Fibroblast of mammary gland (primary cell): ENCODE measurements at regions not wholly inside any gene's neighbourhood (a gene's known extent, or its start where the extent isn't known, plus 50 kb on each side); places are given as distances from the start of the nearest gene placed in this dataset.

Source experiments
- DNase-seq: peaks from one replicate; pipeline ENCODE4 v3.0.0-alpha.2; 2010; ENCODE audit warnings: low read depth
- H3K4me3 ChIP-seq: 2 replicates; pipeline ENCODE4 v1.5.1; 2011; ENCODE audit warnings: low read depth, mild to moderate bottlenecking, low read length, moderate library complexity; ENCODE audit not compliant: control insufficient read depth
- CTCF ChIP-seq: conservative IDR thresholded peaks from 2 replicates; pipeline ENCODE4 v1.5.1; 2011; ENCODE audit warnings: low read depth, low read length, inconsistent platforms; ENCODE audit not compliant: control insufficient read depth, insufficient read depth

GRCh38 chr12:24307153-24307552 lies 357.7 kb upstream of the SOX5 start:
- no peak for TF ChIP-seq CTCF
- no peak overlapping the region for H3K4me3 ChIP-seq
- DNase-seq, result no peak

DNA sequence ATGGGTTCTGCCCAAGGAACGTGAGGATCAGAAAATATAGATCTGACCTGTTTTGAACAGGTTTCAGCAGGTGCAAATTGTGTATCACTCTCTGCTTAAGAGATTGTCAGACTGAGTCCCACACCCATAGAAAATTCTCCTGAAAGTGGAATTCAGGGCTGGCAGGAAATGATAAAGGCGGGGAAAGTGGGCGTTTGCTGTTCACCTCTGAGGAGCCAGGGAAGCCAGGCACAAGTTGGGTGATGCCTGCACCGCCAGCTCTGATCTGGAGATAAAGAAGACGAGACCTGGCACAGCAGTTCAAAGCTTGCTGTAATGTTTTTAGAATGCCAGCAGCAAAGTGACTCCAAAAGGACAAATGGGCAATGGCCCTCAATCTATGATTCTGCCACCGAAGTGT lies 356.5 kb upstream of the SOX5 start:
- no peak for DNase-seq
- no peak for TF ChIP-seq CTCF
- no peak overlapping the region for H3K4me3 ChIP-seq

DNA sequence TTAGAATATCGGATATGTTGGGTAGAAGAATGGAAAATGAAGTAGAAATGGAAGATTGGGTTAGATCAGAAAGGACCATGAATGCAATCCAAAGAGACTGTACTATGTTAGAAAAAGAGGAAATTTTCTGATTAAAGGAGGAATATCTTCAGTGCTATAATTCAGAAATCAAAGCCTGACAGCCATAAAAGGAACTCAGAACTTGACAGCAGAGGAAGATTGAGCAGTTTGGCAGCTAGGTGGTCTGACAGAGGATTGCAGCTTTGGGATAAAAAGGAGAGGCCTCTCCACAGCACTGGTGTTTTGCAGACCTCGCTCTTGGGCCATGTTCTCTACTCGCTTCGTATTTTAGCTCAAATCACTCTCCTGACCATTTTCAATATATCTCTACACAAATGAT lies 354.8 kb upstream of the SOX5 start:
- no peak for DNase-seq
- no peak for TF ChIP-seq CTCF
- no peak overlapping the region for H3K4me3 ChIP-seq

DNA sequence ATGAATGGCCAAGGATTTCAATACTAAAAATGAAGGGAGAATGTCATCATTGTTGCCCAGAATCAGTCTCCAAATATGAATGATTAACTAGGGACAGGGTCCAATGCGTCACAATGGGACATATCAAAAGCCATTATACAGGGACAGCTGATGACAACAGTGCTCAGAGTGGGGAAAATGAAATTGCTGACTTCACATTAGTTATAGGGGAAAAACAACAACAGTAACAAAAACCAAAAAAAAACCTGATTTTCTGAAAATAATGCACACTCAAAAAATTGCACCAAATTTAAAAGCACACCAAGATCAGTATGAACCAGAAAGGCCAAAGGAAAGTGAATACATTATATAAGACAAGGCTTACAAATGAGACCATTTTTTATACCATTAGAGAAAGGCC lies 353.2 kb upstream of the SOX5 start:
- DNase-seq, result no peak
- TF ChIP-seq CTCF, result no peak
- no peak overlapping the region for H3K4me3 ChIP-seq

GRCh38 chr12:24297516-24297915 lies 348.0 kb upstream of the SOX5 start:
- no peak for DNase-seq
- no peak overlapping the region for H3K4me3 ChIP-seq
- TF ChIP-seq CTCF, result no peak

- H3K4me3 ChIP-seq, result no peak overlapping the region
- DNase-seq, result no peak
- TF ChIP-seq CTCF, result no peak
Observed at GRCh38 chr12:24293549-24293948, 344.1 kb upstream of the SOX5 start.

- TF ChIP-seq CTCF, result no peak
- H3K4me3 ChIP-seq, result no peak overlapping the region
- no peak for DNase-seq
Observed at GRCh38 chr12:24287963-24288362, 338.5 kb upstream of the SOX5 start.
